CD4-positive, alpha-beta T cell treated with Interferon gamma for 1 hour (primary cell): ENCODE measurements at regions not wholly inside any gene's neighbourhood (a gene's known extent, or its start where the extent isn't known, plus 50 kb on each side); places are given as distances from the start of the nearest gene placed in this dataset.

ENCODE experiments used
- DNase-seq: peaks from one replicate; pipeline ENCODE4 v3.0.0-alpha.2; 2020

- no peak for DNase-seq
Measured at GRCh38 chr12:67506739-67507138, 141.8 kb upstream of the DYRK2 start.

- DNase-seq: no peak
Measured at GRCh38 chr12:67508830-67509229, 139.7 kb upstream of the DYRK2 start.

GRCh38 chr12:67509666-67510386 is 138.7 kb upstream of the DYRK2 start:
- DNase-seq: no peak

- no peak for DNase-seq
Measured at GRCh38 chr12:67512061-67512460, 136.5 kb upstream of the DYRK2 start.

- DNase-seq: no peak
Measured at GRCh38 chr12:67514502-67514901, 134.0 kb upstream of the DYRK2 start.

- peak; percentile 11 for DNase-seq
Measured at GRCh38 chr12:67515679-67516340, 132.7 kb upstream of the DYRK2 start.

GRCh38 chr12:67517181-67517887 is 131.2 kb upstream of the DYRK2 start:
- no peak for DNase-seq

GRCh38 chr12:67519484-67520433 is 128.8 kb upstream of the DYRK2 start:
- DNase-seq: no peak

GRCh38 chr12:67520606-67521005 is 127.9 kb upstream of the DYRK2 start:
- no peak for DNase-seq

- no peak for DNase-seq
Measured at GRCh38 chr12:67522222-67522621, 126.3 kb upstream of the DYRK2 start.

- DNase-seq: no peak
Measured at GRCh38 chr12:67523538-67523937, 125.0 kb upstream of the DYRK2 start.

- no peak for DNase-seq
Measured at GRCh38 chr12:67524861-67525616, 123.5 kb upstream of the DYRK2 start.

- no peak for DNase-seq
Measured at GRCh38 chr12:67525617-67525884, 123.0 kb upstream of the DYRK2 start.

GRCh38 chr12:67526129-67526528 is 122.4 kb upstream of the DYRK2 start:
- DNase-seq: no peak

GRCh38 chr12:67531051-67531450 is 117.5 kb upstream of the DYRK2 start:
- DNase-seq: no peak

- DNase-seq: no peak
Measured at GRCh38 chr12:67531501-67531900, 117.0 kb upstream of the DYRK2 start.

- DNase-seq: no peak
Measured at GRCh38 chr12:67533159-67533558, 115.4 kb upstream of the DYRK2 start.

GRCh38 chr12:67534046-67534445 is 114.5 kb upstream of the DYRK2 start:
- no peak for DNase-seq

GRCh38 chr12:67534681-67535080 is 113.9 kb upstream of the DYRK2 start:
- no peak for DNase-seq

GRCh38 chr12:67535176-67535575 is 113.4 kb upstream of the DYRK2 start:
- no peak for DNase-seq

- no peak for DNase-seq
Measured at GRCh38 chr12:67535971-67536370, 112.6 kb upstream of the DYRK2 start.

- DNase-seq: no peak
Measured at GRCh38 chr12:67539329-67539728, 109.2 kb upstream of the DYRK2 start.
